ENCODE measurements at regions not wholly inside any gene's neighbourhood (a gene's known extent, or its start where the extent isn't known, plus 50 kb on each side); places are given as distances from the start of the nearest gene placed in this dataset.
A peak's percentile ranks its signal among the peaks of the same experiment; 100 is the strongest.

DNA sequence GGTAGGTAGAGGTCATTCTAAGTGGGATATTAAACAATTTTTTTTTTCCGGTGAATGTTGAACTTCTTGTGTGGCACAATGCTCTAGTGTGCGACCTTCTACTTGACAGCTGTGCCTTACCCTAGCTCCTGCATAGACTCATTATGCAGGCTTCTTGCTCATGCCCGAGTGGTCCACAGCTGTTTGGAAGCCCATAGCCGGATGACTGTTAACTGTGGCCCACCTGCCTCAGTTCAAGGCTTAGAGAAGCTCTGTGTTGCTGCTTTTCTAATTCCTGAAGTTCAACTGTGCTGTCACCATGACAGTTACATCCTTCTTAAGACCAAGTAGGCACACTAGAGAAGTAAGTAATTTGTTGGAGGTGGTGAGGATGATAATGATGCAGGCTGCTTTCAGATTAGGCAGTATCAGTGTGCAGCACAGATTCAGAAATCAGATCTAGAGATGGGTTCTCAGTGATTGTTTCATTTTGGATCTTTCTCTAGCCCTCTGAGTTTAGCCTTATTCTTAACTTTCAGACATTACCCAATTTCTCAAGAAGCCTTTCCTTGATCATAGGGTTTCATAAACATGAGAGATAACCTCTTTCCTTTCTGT is 278.4 kb downstream of the PHF14 start:
- no peak for DNase-seq
- H3K9me3 ChIP-seq: no peaks in the 10 kb centered on the region
- ATAC-seq: no peak
- H3K27ac ChIP-seq: no peak overlapping the region
- no peaks in the 10 kb centered on the region for H3K27me3 ChIP-seq
- H3K4me1 ChIP-seq: peaks cover 0 to 5% (median 0%) of the 10 kb centered on the region in 4 donors
- no peak overlapping the region for H3K4me3 ChIP-seq
- no peaks in the 10 kb centered on the region for H3K36me3 ChIP-seq
- WGBS (ENCODE audit: insufficient coverage, low coverage, low lambda C conversion rate, missing lambda C conversion rate): 91% methylated on average over 4 of the region's 4 CpGs
- intact Hi-C loops (cut with DNase I): no loop called here
- TF ChIP-seq, protein P1, sequence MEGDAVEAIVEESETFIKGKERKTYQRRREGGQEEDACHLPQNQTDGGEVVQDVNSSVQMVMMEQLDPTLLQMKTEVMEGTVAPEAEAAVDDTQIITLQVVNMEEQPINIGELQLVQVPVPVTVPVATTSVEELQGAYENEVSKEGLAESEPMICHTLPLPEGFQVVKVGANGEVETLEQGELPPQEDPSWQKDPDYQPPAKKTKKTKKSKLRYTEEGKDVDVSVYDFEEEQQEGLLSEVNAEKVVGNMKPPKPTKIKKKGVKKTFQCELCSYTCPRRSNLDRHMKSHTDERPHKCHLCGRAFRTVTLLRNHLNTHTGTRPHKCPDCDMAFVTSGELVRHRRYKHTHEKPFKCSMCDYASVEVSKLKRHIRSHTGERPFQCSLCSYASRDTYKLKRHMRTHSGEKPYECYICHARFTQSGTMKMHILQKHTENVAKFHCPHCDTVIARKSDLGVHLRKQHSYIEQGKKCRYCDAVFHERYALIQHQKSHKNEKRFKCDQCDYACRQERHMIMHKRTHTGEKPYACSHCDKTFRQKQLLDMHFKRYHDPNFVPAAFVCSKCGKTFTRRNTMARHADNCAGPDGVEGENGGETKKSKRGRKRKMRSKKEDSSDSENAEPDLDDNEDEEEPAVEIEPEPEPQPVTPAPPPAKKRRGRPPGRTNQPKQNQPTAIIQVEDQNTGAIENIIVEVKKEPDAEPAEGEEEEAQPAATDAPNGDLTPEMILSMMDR (IDR thresholded peaks at IDR 0.05): no peak
- no peak for TF ChIP-seq POLR2A (IDR thresholded peaks at IDR 0.05)

DNA sequence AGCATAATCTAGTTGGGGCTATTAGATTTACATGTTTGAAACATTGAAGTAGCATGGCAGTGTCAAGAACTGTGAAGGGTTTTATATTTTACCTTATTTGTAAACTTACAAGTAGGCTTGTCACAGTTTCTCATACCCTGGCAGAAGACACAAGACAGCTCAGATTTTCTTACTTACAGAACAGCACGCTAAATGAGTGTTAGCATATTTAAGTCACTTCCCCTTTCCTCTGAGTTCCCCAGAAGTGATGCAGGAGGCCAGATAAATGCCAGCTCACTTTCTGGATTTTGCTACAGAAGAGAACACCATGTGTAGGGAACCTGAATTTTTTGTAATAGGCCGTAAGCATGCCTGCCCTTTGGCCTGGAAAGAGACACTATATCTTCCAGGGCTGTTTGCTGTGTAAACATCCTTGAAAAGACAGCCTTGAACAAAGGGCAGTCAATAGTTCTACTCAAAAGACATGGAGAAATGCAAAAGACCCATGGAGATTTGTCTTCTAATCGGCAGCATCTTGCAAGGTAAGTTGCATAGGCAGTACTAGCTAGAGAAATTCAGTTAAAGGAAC is 279.1 kb downstream of the PHF14 start:
- intact Hi-C loops (cut with DNase I): no loop called here
- no peaks in the 10 kb centered on the region for H3K27me3 ChIP-seq
- peaks cover 0 to 5% (median 0%) of the 10 kb centered on the region in 4 donors for H3K4me1 ChIP-seq
- WGBS (ENCODE audit: insufficient coverage, low coverage, low lambda C conversion rate, missing lambda C conversion rate): 45% methylated on average over 3 of the region's 3 CpGs
- peak; percentile 18 to 52 (median 39) for ATAC-seq
- no peaks in the 10 kb centered on the region for H3K9me3 ChIP-seq
- no peak overlapping the region for H3K27ac ChIP-seq
- H3K36me3 ChIP-seq: no peaks in the 10 kb centered on the region
- H3K4me3 ChIP-seq: no peak overlapping the region
- TF ChIP-seq, protein P1 (IDR thresholded peaks at IDR 0.05): no peak
- no peak for TF ChIP-seq POLR2A (IDR thresholded peaks at IDR 0.05)
- DNase-seq: no peak

DNA sequence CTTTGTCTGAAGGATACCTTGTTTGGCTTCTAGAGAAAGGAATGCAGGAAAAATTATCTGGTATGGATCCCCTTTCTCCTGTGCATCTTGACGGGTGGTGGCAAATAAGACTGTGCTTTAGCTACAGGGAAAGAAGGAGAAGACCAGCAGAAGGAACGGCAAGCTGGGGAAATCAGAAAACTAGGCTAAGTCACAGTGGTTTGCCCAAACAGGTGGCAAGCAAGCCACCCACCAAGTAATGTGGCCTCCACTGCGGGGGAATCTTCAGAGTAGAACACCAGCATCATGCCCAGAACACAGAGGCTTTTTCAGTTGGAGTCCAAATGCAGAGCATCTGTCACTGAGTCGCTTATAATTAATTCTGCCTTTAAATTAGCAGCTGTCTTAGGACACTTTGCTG is 282.8 kb downstream of the PHF14 start:
- ATAC-seq (no peak), DNase-seq (no peak)
- Histone ChIP-seq H3K4me1 (peaks cover 0 to 9% (median 0%) of the 10 kb centered on the region in 4 donors), H3K27me3 (no peaks in the 10 kb centered on the region), H3K9me3 (no peaks in the 10 kb centered on the region), H3K27ac (no peak overlapping the region), H3K4me3 (no peak overlapping the region), H3K36me3 (no peaks in the 10 kb centered on the region)
- no peak for TF ChIP-seq POLR2A (IDR thresholded peaks at IDR 0.05)
- TF ChIP-seq, protein P1 (IDR thresholded peaks at IDR 0.05): no peak
- 76% methylated on average over 3 of the region's 4 CpGs for WGBS (ENCODE audit: insufficient coverage, low coverage, low lambda C conversion rate, missing lambda C conversion rate)
- intact Hi-C loops (cut with DNase I): no loop called here

DNA sequence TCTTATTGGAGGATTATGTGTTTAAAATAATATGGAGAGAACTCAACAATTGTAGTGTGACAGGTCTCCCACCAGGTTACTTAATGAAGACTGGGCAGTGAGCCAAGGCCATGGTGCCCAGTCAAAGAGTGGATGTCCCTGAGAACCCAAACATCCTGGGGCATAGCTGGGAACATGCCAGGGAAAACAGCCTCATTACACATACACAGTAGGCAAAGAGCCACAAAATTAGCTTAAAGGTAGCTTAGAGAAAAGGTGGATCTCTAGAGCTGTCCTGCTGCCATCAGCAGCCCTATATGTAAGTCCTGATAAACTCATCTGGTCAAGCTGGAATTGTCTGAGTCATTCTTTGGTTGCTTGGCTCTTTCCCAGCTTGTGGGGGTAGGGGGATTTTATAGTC is 287.8 kb downstream of the PHF14 start:
- peak; percentile 92 to 96 (median 96) for ATAC-seq

More for the DNA sequence above, 287.8 kb downstream of the PHF14 start:
- Histone ChIP-seq H3K27ac (no peak overlapping the region), H3K36me3 (no peaks in the 10 kb centered on the region), H3K27me3 (no peaks in the 10 kb centered on the region), H3K4me3 (no peak overlapping the region), H3K4me1 (peaks cover 0 to 7% (median 0%) of the 10 kb centered on the region in 4 donors), H3K9me3 (no peaks in the 10 kb centered on the region)
- TF ChIP-seq POLR2A (IDR thresholded peaks at IDR 0.05): no peak
- TF ChIP-seq, protein P1 (IDR thresholded peaks at IDR 0.05): no peak
- peak; percentile 69 to 87 (median 70) for DNase-seq
- intact Hi-C loops (cut with DNase I): no loop called here
